ENCODE measurements at regions not wholly inside any gene's neighbourhood (a gene's known extent, or its start where the extent isn't known, plus 50 kb on each side); places are given as distances from the start of the nearest gene placed in this dataset.

- TF ChIP-seq CTCF (IDR thresholded peaks at IDR 0.05) (no peak), POLR2A (IDR thresholded peaks at IDR 0.05) (no peak)
These were observed 1604.8 kb upstream of the ZEB2 start for GRCh38 chr2:146124741-146125140.

All from uterus (tissue), 2 donors.